ENCODE measurements at regions not wholly inside any gene's neighbourhood (a gene's known extent, or its start where the extent isn't known, plus 50 kb on each side); places are given as distances from the start of the nearest gene placed in this dataset.

GRCh38 chr2:128485761-128486639 lies 167.3 kb upstream of the HS6ST1 start:
- Histone ChIP-seq H3K4me1 (ENCODE audit: insufficient read depth, low read length) (no peaks in the 10 kb centered on the region), H3K4me3 (ENCODE audit: low read length) (no peak overlapping the region), H3K36me3 (ENCODE audit: insufficient read depth, low read length) (no peaks in the 10 kb centered on the region), H3K9me3 (ENCODE audit: low read length) (peaks cover 2% of the 10 kb centered on the region), H2AFZ (ENCODE audit: low read depth, low read length) (no peak overlapping the region), H3K27me3 (ENCODE audit: insufficient read depth, low read length) (no peaks in the 10 kb centered on the region)

GRCh38 chr2:128486640-128487375 lies 168.1 kb upstream of the HS6ST1 start:
- Histone ChIP-seq H3K4me1 (ENCODE audit: insufficient read depth, low read length) (no peaks in the 10 kb centered on the region), H2AFZ (ENCODE audit: low read depth, low read length) (no peak overlapping the region), H3K9me3 (ENCODE audit: low read length) (peaks cover under 1% of the 10 kb centered on the region), H3K27me3 (ENCODE audit: insufficient read depth, low read length) (no peaks in the 10 kb centered on the region), H3K36me3 (ENCODE audit: insufficient read depth, low read length) (no peaks in the 10 kb centered on the region), H3K4me3 (ENCODE audit: low read length) (no peak overlapping the region)

- no peaks in the 10 kb centered on the region for H3K36me3 ChIP-seq (ENCODE audit: insufficient read depth, low read length)
- no peak overlapping the region for H2AFZ ChIP-seq (ENCODE audit: low read depth, low read length)
- no peak overlapping the region for H3K4me3 ChIP-seq (ENCODE audit: low read length)
- H3K9me3 ChIP-seq (ENCODE audit: low read length), result no peaks in the 10 kb centered on the region
- H3K4me1 ChIP-seq (ENCODE audit: insufficient read depth, low read length), result no peaks in the 10 kb centered on the region
- no peaks in the 10 kb centered on the region for H3K27me3 ChIP-seq (ENCODE audit: insufficient read depth, low read length)
Observed at GRCh38 chr2:128487650-128488387, 169.2 kb upstream of the HS6ST1 start.

GRCh38 chr2:128488434-128488833 lies 169.8 kb upstream of the HS6ST1 start:
- H2AFZ ChIP-seq (ENCODE audit: low read depth, low read length), result no peak overlapping the region
- no peaks in the 10 kb centered on the region for H3K9me3 ChIP-seq (ENCODE audit: low read length)
- no peaks in the 10 kb centered on the region for H3K36me3 ChIP-seq (ENCODE audit: insufficient read depth, low read length)
- no peaks in the 10 kb centered on the region for H3K4me1 ChIP-seq (ENCODE audit: insufficient read depth, low read length)
- no peaks in the 10 kb centered on the region for H3K27me3 ChIP-seq (ENCODE audit: insufficient read depth, low read length)
- H3K4me3 ChIP-seq (ENCODE audit: low read length), result no peak overlapping the region

GRCh38 chr2:128489526-128490273 lies 171.0 kb upstream of the HS6ST1 start:
- H3K36me3 ChIP-seq (ENCODE audit: insufficient read depth, low read length), result no peaks in the 10 kb centered on the region
- H3K27me3 ChIP-seq (ENCODE audit: insufficient read depth, low read length), result no peaks in the 10 kb centered on the region
- H2AFZ ChIP-seq (ENCODE audit: low read depth, low read length), result no peak overlapping the region
- no peaks in the 10 kb centered on the region for H3K9me3 ChIP-seq (ENCODE audit: low read length)
- H3K4me3 ChIP-seq (ENCODE audit: low read length), result no peak overlapping the region
- no peaks in the 10 kb centered on the region for H3K4me1 ChIP-seq (ENCODE audit: insufficient read depth, low read length)

GRCh38 chr2:128490321-128490720 lies 171.7 kb upstream of the HS6ST1 start:
- no peaks in the 10 kb centered on the region for H3K27me3 ChIP-seq (ENCODE audit: insufficient read depth, low read length)
- H3K36me3 ChIP-seq (ENCODE audit: insufficient read depth, low read length), result no peaks in the 10 kb centered on the region
- no peaks in the 10 kb centered on the region for H3K9me3 ChIP-seq (ENCODE audit: low read length)

GRCh38 chr2:128490881-128491691 lies 172.4 kb upstream of the HS6ST1 start:
- H3K4me1 ChIP-seq (ENCODE audit: insufficient read depth, low read length), result no peaks in the 10 kb centered on the region
- no peak overlapping the region for H2AFZ ChIP-seq (ENCODE audit: low read depth, low read length)
- no peak overlapping the region for H3K4me3 ChIP-seq (ENCODE audit: low read length)
- no peaks in the 10 kb centered on the region for H3K27me3 ChIP-seq (ENCODE audit: insufficient read depth, low read length)
- no peaks in the 10 kb centered on the region for H3K36me3 ChIP-seq (ENCODE audit: insufficient read depth, low read length)
- no peaks in the 10 kb centered on the region for H3K9me3 ChIP-seq (ENCODE audit: low read length)

More at GRCh38 chr2:128490321-128490720, 171.7 kb upstream of the HS6ST1 start:
- H3K4me1 ChIP-seq (ENCODE audit: insufficient read depth, low read length), result no peaks in the 10 kb centered on the region
- H2AFZ ChIP-seq (ENCODE audit: low read depth, low read length), result no peak overlapping the region
- no peak overlapping the region for H3K4me3 ChIP-seq (ENCODE audit: low read length)

- no peaks in the 10 kb centered on the region for H3K4me1 ChIP-seq (ENCODE audit: insufficient read depth, low read length)
- no peak overlapping the region for H3K4me3 ChIP-seq (ENCODE audit: low read length)
- H3K36me3 ChIP-seq (ENCODE audit: insufficient read depth, low read length), result no peaks in the 10 kb centered on the region
- H3K9me3 ChIP-seq (ENCODE audit: low read length), result no peaks in the 10 kb centered on the region
- H3K27me3 ChIP-seq (ENCODE audit: insufficient read depth, low read length), result no peaks in the 10 kb centered on the region
- no peak overlapping the region for H2AFZ ChIP-seq (ENCODE audit: low read depth, low read length)
Observed at GRCh38 chr2:128491692-128492244, 173.1 kb upstream of the HS6ST1 start.

GRCh38 chr2:128492966-128493811 lies 174.5 kb upstream of the HS6ST1 start:
- H3K4me3 ChIP-seq (ENCODE audit: low read length), result no peak overlapping the region
- no peaks in the 10 kb centered on the region for H3K4me1 ChIP-seq (ENCODE audit: insufficient read depth, low read length)
- no peak overlapping the region for H2AFZ ChIP-seq (ENCODE audit: low read depth, low read length)
- no peaks in the 10 kb centered on the region for H3K9me3 ChIP-seq (ENCODE audit: low read length)
- no peaks in the 10 kb centered on the region for H3K27me3 ChIP-seq (ENCODE audit: insufficient read depth, low read length)
- no peaks in the 10 kb centered on the region for H3K36me3 ChIP-seq (ENCODE audit: insufficient read depth, low read length)

- Histone ChIP-seq H3K4me1 (ENCODE audit: insufficient read depth, low read length) (no peaks in the 10 kb centered on the region), H3K4me3 (ENCODE audit: low read length) (no peak overlapping the region), H3K9me3 (ENCODE audit: low read length) (no peaks in the 10 kb centered on the region), H3K36me3 (ENCODE audit: insufficient read depth, low read length) (no peaks in the 10 kb centered on the region), H3K27me3 (ENCODE audit: insufficient read depth, low read length) (no peaks in the 10 kb centered on the region), H2AFZ (ENCODE audit: low read depth, low read length) (no peak overlapping the region)
Observed at GRCh38 chr2:128493880-128494279, 175.2 kb upstream of the HS6ST1 start.

- no peaks in the 10 kb centered on the region for H3K9me3 ChIP-seq (ENCODE audit: low read length)
- H3K36me3 ChIP-seq (ENCODE audit: insufficient read depth, low read length), result no peaks in the 10 kb centered on the region
- no peak overlapping the region for H2AFZ ChIP-seq (ENCODE audit: low read depth, low read length)
- H3K4me3 ChIP-seq (ENCODE audit: low read length), result no peak overlapping the region
- no peaks in the 10 kb centered on the region for H3K27me3 ChIP-seq (ENCODE audit: insufficient read depth, low read length)
- H3K4me1 ChIP-seq (ENCODE audit: insufficient read depth, low read length), result no peaks in the 10 kb centered on the region
Observed at GRCh38 chr2:128494307-128494639, 175.6 kb upstream of the HS6ST1 start.
